Tibial nerve (tissue), 4 donors: ENCODE measurements at regions not wholly inside any gene's neighbourhood (a gene's known extent, or its start where the extent isn't known, plus 50 kb on each side); places are given as distances from the start of the nearest gene placed in this dataset.

Experiments
- DNase-seq, 2 donors: peaks; one replicate each; pipeline ENCODE4 v3.0.0-alpha.2; 2019; ENCODE audit warnings: low spot score in 2 of 2
- H3K27ac ChIP-seq, 4 donors: fragments of 200-600 bp; sonication (generic) in 3 of 4; one replicate each; pipeline ENCODE4 v1.5.1; 2017 to 2019; ENCODE audit warnings: mild to moderate bottlenecking in 1 of 4
- H3K27me3 ChIP-seq, 2 donors: fragments of 200-600 bp; sonication (generic) in 1 of 2; one replicate each; pipeline versions ENCODE4 v1.5.1 to v1.6.0; 2017 to 2019
- H3K36me3 ChIP-seq, 3 donors: fragments of 200-600 bp; sonication (generic); one replicate each; pipeline ENCODE4 v1.5.1; 2018 to 2019
- H3K4me1 ChIP-seq, 4 donors: fragments of 200-600 bp; sonication (generic) in 3 of 4; one replicate each; pipeline ENCODE4 v1.5.1; 2017 to 2019
- H3K4me3 ChIP-seq, 4 donors: fragments of 200-600 bp; sonication (generic) in 3 of 4; one replicate each; pipeline ENCODE4 v1.5.1; 2017 to 2019; ENCODE audit warnings: mild to moderate bottlenecking in 1 of 4, moderate library complexity in 1 of 4
- H3K9me3 ChIP-seq, 4 donors: fragments of 200-600 bp; sonication (generic) in 3 of 4; one replicate each; pipeline ENCODE4 v1.5.1; 2017 to 2019
- CTCF ChIP-seq, 5 experiments: fragments of 200-600 bp in 3 of 5; fragments of 450-650 bp in 2 of 5; sonication (generic) in 3 of 5; IDR thresholded peaks; one replicate each; pipeline ENCODE4 v1.5.1; 2016 to 2019; ENCODE audit warnings: antibody characterized with exemption in 5 of 5, mild to moderate bottlenecking in 3 of 5, moderate library complexity in 2 of 5
- EP300 ChIP-seq, 2 donors: sonication (generic); formaldehyde crosslinking; IDR thresholded peaks; one replicate each; pipeline ENCODE4 v1.6.1; 2017; ENCODE audit warnings: antibody characterized with exemption in 2 of 2, mild to moderate bottlenecking in 1 of 2
- POLR2A ChIP-seq, 2 donors: fragments of 450-650 bp; IDR thresholded peaks; one replicate each; pipeline ENCODE4 v1.6.1; 2017; ENCODE audit warnings: antibody characterized with exemption in 2 of 2, mild to moderate bottlenecking in 2 of 2, moderate library complexity in 2 of 2
- WGBS, 2 donors: methylation state at CpG; one replicate each; pipeline ENCODE4 v1.1.5; 2018; 5-methylcytosine and 5-hydroxymethylcytosine counted together

GRCh38 chrX:45660477-45660876 lies 459.8 kb upstream of the DIPK2B start:
- Histone ChIP-seq H3K4me3 (no peak overlapping the region), H3K27me3 (no peaks in the 10 kb centered on the region), H3K27ac (no peak overlapping the region), H3K9me3 (no peaks in the 10 kb centered on the region), H3K4me1 (no peaks in the 10 kb centered on the region), H3K36me3 (no peaks in the 10 kb centered on the region)
- no peak for DNase-seq
- TF ChIP-seq POLR2A (IDR thresholded peaks at IDR 0.05): no peak
- no peak for TF ChIP-seq EP300 (IDR thresholded peaks at IDR 0.05)
- TF ChIP-seq CTCF (IDR thresholded peaks at IDR 0.05): no peak
- WGBS, 2 donors: 42 to 59% methylated on average over 2 of the region's 2 CpGs

GRCh38 chrX:45633419-45633818 lies 432.7 kb upstream of the DIPK2B start:
- TF ChIP-seq CTCF (IDR thresholded peaks at IDR 0.05): no peak
- TF ChIP-seq EP300 (IDR thresholded peaks at IDR 0.05): no peak
- no peak for TF ChIP-seq POLR2A (IDR thresholded peaks at IDR 0.05)
- Histone ChIP-seq H3K4me3 (no peak overlapping the region), H3K4me1 (no peaks in the 10 kb centered on the region), H3K36me3 (no peaks in the 10 kb centered on the region), H3K27me3 (no peaks in the 10 kb centered on the region), H3K9me3 (no peaks in the 10 kb centered on the region), H3K27ac (no peak overlapping the region)
- no peak for DNase-seq
- WGBS, 2 donors: 63 to 67% methylated on average over 3 to 4 of the region's 4 CpGs

GRCh38 chrX:45632506-45632905 lies 431.8 kb upstream of the DIPK2B start:
- TF ChIP-seq EP300 (IDR thresholded peaks at IDR 0.05) (no peak), CTCF (IDR thresholded peaks at IDR 0.05) (no peak), POLR2A (IDR thresholded peaks at IDR 0.05) (no peak)
- 90 to 100% methylated on average over 4 to 17 of the region's 17 CpGs for WGBS, 2 donors
- Histone ChIP-seq H3K4me1 (no peaks in the 10 kb centered on the region), H3K27ac (no peak overlapping the region), H3K36me3 (no peaks in the 10 kb centered on the region), H3K27me3 (no peaks in the 10 kb centered on the region), H3K9me3 (no peaks in the 10 kb centered on the region), H3K4me3 (no peak overlapping the region)
- DNase-seq: no peak

- TF ChIP-seq EP300 (IDR thresholded peaks at IDR 0.05) (no peak), POLR2A (IDR thresholded peaks at IDR 0.05) (no peak), CTCF (IDR thresholded peaks at IDR 0.05) (no peak)
- 84 to 100% methylated on average over 1 of the region's 1 CpG for WGBS, 2 donors
- no peaks in the 10 kb centered on the region for H3K27me3 ChIP-seq
- H3K27ac ChIP-seq: no peak overlapping the region
- H3K9me3 ChIP-seq: no peaks in the 10 kb centered on the region
- H3K36me3 ChIP-seq: no peaks in the 10 kb centered on the region
- H3K4me3 ChIP-seq: no peak overlapping the region
- no peak for DNase-seq
- no peaks in the 10 kb centered on the region for H3K4me1 ChIP-seq
Measured at GRCh38 chrX:45630078-45630477, 429.4 kb upstream of the DIPK2B start.

GRCh38 chrX:45628041-45628440 lies 427.4 kb upstream of the DIPK2B start:
- no peak for DNase-seq
- Histone ChIP-seq H3K4me1 (peaks cover 0 to 3% (median 0%) of the 10 kb centered on the region in 4 donors), H3K27me3 (no peaks in the 10 kb centered on the region), H3K9me3 (no peaks in the 10 kb centered on the region), H3K36me3 (no peaks in the 10 kb centered on the region), H3K4me3 (no peak overlapping the region), H3K27ac (no peak overlapping the region)
- TF ChIP-seq EP300 (IDR thresholded peaks at IDR 0.05): no peak
- no peak for TF ChIP-seq CTCF (IDR thresholded peaks at IDR 0.05)
- no peak for TF ChIP-seq POLR2A (IDR thresholded peaks at IDR 0.05)
- WGBS, 2 donors: 0 to 6% methylated on average over 1 of the region's 1 CpG
